Neural progenitor cell (in vitro differentiated cells): ENCODE measurements at regions not wholly inside any gene's neighbourhood (a gene's known extent, or its start where the extent isn't known, plus 50 kb on each side); places are given as distances from the start of the nearest gene placed in this dataset.

Experiments
- DNase-seq: peaks from one replicate; pipeline ENCODE4 v3.0.0-alpha.2; 2016; ENCODE audit warnings: low spot score
- H2AFZ ChIP-seq: fragments of 200-600 bp; sonication (generic); replicated peaks from 2 replicates; pipeline ENCODE4 v1.6.1; 2016; ENCODE audit warnings: antibody characterized with exemption
- H3F3A ChIP-seq: fragments of 200-600 bp; sonication (generic); 2 replicates; pipeline ENCODE4 v1.6.1; 2016; ENCODE audit warnings: antibody characterized with exemption, low read depth
- H3K27ac ChIP-seq: fragments of 200-600 bp; sonication (generic); 2 replicates; pipeline ENCODE4 v1.5.1; 2016; ENCODE audit warnings: mild to moderate bottlenecking
- H3K27me3 ChIP-seq: fragments of 200-600 bp; sonication (generic); 2 replicates; pipeline ENCODE4 v1.6.1; 2016; ENCODE audit warnings: mild to moderate bottlenecking, moderate library complexity
- H3K36me3 ChIP-seq: fragments of 200-600 bp; sonication (generic); 2 replicates; pipeline ENCODE4 v1.5.1; 2016
- H3K4me1 ChIP-seq: fragments of 200-600 bp; sonication (generic); 2 replicates; pipeline ENCODE4 v1.6.1; 2016; ENCODE audit warnings: mixed run types
- H3K4me2 ChIP-seq: fragments of 200-600 bp; sonication (generic); 2 replicates; pipeline ENCODE4 v1.6.1; 2016
- H3K4me3 ChIP-seq: fragments of 200-600 bp; sonication (generic); 2 replicates; pipeline ENCODE4 v1.5.1; 2016
- H3K79me2 ChIP-seq: fragments of 200-600 bp; sonication (generic); 2 replicates; pipeline ENCODE4 v1.6.1; 2016; ENCODE audit warnings: low read depth
- H3K9ac ChIP-seq: fragments of 200-600 bp; sonication (generic); 2 replicates; pipeline ENCODE4 v1.6.1; 2016
- H3K9me3 ChIP-seq: fragments of 200-600 bp; sonication (generic); 2 replicates; pipeline ENCODE4 v1.5.1; 2016; ENCODE audit warnings: low read depth
- H4K20me1 ChIP-seq: fragments of 200-600 bp; sonication (generic); 2 replicates; pipeline ENCODE4 v1.6.1; 2016; ENCODE audit warnings: low read depth
- H3K27ac Mint-ChIP-seq: 3 replicates; pipeline ENCODE4 v1.8.0; 2021; ENCODE audit warnings: mixed read lengths
- H3K27me3 Mint-ChIP-seq: 2 replicates; pipeline ENCODE4 v1.8.0; 2022; ENCODE audit warnings: low read depth, mild to moderate bottlenecking, inconsistent platforms, moderate library complexity, mixed read lengths; ENCODE audit not compliant: insufficient read depth
- H3K36me3 Mint-ChIP-seq: 3 replicates; pipeline ENCODE4 v1.8.0; 2021; ENCODE audit warnings: mixed read lengths
- H3K4me1 Mint-ChIP-seq: 3 replicates; pipeline ENCODE4 v1.8.0; 2021; ENCODE audit warnings: mixed read lengths
- H3K4me3 Mint-ChIP-seq: 3 replicates; pipeline ENCODE4 v1.8.0; 2021; ENCODE audit warnings: mild to moderate bottlenecking, moderate library complexity, mixed read lengths
- H3K9me3 Mint-ChIP-seq: 3 replicates; pipeline ENCODE4 v1.8.0; 2020; ENCODE audit warnings: mixed read lengths
- CTCF ChIP-seq: fragments of 200-600 bp; sonication (generic); IDR thresholded peaks from 2 replicates; pipeline ENCODE4 v1.5.1; 2017; ENCODE audit warnings: antibody characterized with exemption, mild to moderate bottlenecking
- EZH2 ChIP-seq: fragments of 200-600 bp; sonication (generic); IDR thresholded peaks from 2 replicates; pipeline ENCODE4 v1.6.1; 2017; ENCODE audit warnings: antibody characterized with exemption, mild to moderate bottlenecking, moderate library complexity
- EZH2phosphoT487 ChIP-seq: fragments of 200-600 bp; sonication (generic); IDR thresholded peaks from 2 replicates; pipeline ENCODE4 v1.6.1; 2017; ENCODE audit warnings: antibody characterized with exemption

GRCh38 chr17:83152227-83152744, 72.9 kb downstream of the METRNL start:
- no peak for DNase-seq

GRCh38 chr17:83152745-83153611, 73.6 kb downstream of the METRNL start:
- H3K4me1 ChIP-seq, result peaks cover 3% of the 10 kb centered on the region
- H3K9me3 ChIP-seq, result no peaks in the 10 kb centered on the region
- no peak overlapping the region for H3K4me2 ChIP-seq
- TF ChIP-seq EZH2phosphoT487, result no peak
- TF ChIP-seq EZH2, result no peak
- TF ChIP-seq CTCF, result no peak
- H3K9ac ChIP-seq, result no peak overlapping the region
- H3K4me3 ChIP-seq, result no peak overlapping the region
- Mint-ChIP-seq H3K4me1 (peaks cover 30% of the 10 kb centered on the region), H3K27me3 (peaks cover 19% of the 10 kb centered on the region), H3K9me3 (no peaks in the 10 kb centered on the region), H3K36me3 (peaks cover 2% of the 10 kb centered on the region), H3K27ac (no peak overlapping the region), H3K4me3 (no peak overlapping the region)
- H3K27me3 ChIP-seq, result no peaks in the 10 kb centered on the region
- no peaks in the 10 kb centered on the region for H3K36me3 ChIP-seq
- H3K79me2 ChIP-seq, result no peaks in the 10 kb centered on the region
- H3F3A ChIP-seq, result no peaks in the 10 kb centered on the region
- no peak overlapping the region for H3K27ac ChIP-seq
- H4K20me1 ChIP-seq, result no peaks in the 10 kb centered on the region
- no peak for DNase-seq
- no peak overlapping the region for H2AFZ ChIP-seq

More at GRCh38 chr17:83152227-83152744, 72.9 kb downstream of the METRNL start:
- Histone ChIP-seq H3K27me3 (no peaks in the 10 kb centered on the region), H3K9ac (no peak overlapping the region), H3K4me1 (peaks cover 3% of the 10 kb centered on the region), H3F3A (no peaks in the 10 kb centered on the region), H3K79me2 (no peaks in the 10 kb centered on the region), H4K20me1 (no peaks in the 10 kb centered on the region), H3K4me3 (no peak overlapping the region), H3K36me3 (no peaks in the 10 kb centered on the region), H2AFZ (no peak overlapping the region), H3K4me2 (no peak overlapping the region), H3K27ac (no peak overlapping the region), H3K9me3 (no peaks in the 10 kb centered on the region)
- no peaks in the 10 kb centered on the region for H3K9me3 Mint-ChIP-seq
- H3K27ac Mint-ChIP-seq, result peak overlapping the region; percentile 33
- peaks cover 30% of the 10 kb centered on the region for H3K4me1 Mint-ChIP-seq
- no peak for TF ChIP-seq CTCF
- H3K36me3 Mint-ChIP-seq, result peaks cover 2% of the 10 kb centered on the region
- H3K27me3 Mint-ChIP-seq, result peaks cover 19% of the 10 kb centered on the region
- no peak overlapping the region for H3K4me3 Mint-ChIP-seq

GRCh38 chr17:83153681-83154310, 74.4 kb downstream of the METRNL start:
- no peak overlapping the region for H2AFZ ChIP-seq
- H3K4me2 ChIP-seq, result no peak overlapping the region
- H3K27me3 Mint-ChIP-seq, result peaks cover 17% of the 10 kb centered on the region
- H3K36me3 ChIP-seq, result no peaks in the 10 kb centered on the region
- H3K4me1 Mint-ChIP-seq, result peaks cover 30% of the 10 kb centered on the region
- H4K20me1 ChIP-seq, result no peaks in the 10 kb centered on the region
- no peaks in the 10 kb centered on the region for H3K9me3 ChIP-seq
- no peaks in the 10 kb centered on the region for H3F3A ChIP-seq
- H3K4me1 ChIP-seq, result peaks cover 3% of the 10 kb centered on the region
- TF ChIP-seq CTCF (no peak), EZH2phosphoT487 (no peak), EZH2 (no peak)
- DNase-seq, result no peak
- H3K27ac ChIP-seq, result no peak overlapping the region
- H3K27ac Mint-ChIP-seq, result no peak overlapping the region
- H3K9ac ChIP-seq, result no peak overlapping the region
- no peak overlapping the region for H3K4me3 ChIP-seq
- no peaks in the 10 kb centered on the region for H3K9me3 Mint-ChIP-seq
- no peak overlapping the region for H3K4me3 Mint-ChIP-seq
- H3K27me3 ChIP-seq, result no peaks in the 10 kb centered on the region
- peaks cover 2% of the 10 kb centered on the region for H3K36me3 Mint-ChIP-seq
- no peaks in the 10 kb centered on the region for H3K79me2 ChIP-seq
